ENCODE measurements at regions not wholly inside any gene's neighbourhood (a gene's known extent, or its start where the extent isn't known, plus 50 kb on each side); places are given as distances from the start of the nearest gene placed in this dataset.

- no peak for TF ChIP-seq CTCF (IDR thresholded peaks at IDR 0.05)
- TF ChIP-seq ZFX (IDR thresholded peaks at IDR 0.05; ENCODE audit: borderline replicate concordance): no peak
- no peak overlapping the region for H3K27ac ChIP-seq
These were observed 253.7 kb downstream of the ATXN7L3B start for GRCh38 chr12:74791365-74791764.

DNA sequence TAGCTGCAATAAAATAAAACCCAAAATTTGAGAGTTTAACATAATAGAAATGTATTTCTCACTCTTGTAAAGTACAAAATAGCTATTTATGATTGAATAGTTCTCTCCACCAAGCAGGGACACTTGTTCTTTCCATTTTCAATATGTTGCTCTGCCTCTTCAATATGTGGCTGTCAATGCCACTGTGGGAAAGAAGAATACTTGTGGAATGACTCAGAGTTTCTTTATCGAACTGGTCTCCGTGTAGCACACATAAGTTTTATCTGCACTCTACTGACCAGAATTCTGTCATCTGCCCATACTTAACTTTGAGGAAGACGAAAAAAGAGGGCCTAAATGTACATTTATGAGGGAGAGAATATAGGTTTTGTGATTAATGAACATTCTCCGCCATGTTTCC lies 256.9 kb downstream of the ATXN7L3B start:
- TF ChIP-seq ZFX (IDR thresholded peaks at IDR 0.05; ENCODE audit: borderline replicate concordance): no peak
- no peak for TF ChIP-seq CTCF (IDR thresholded peaks at IDR 0.05)
- H3K27ac ChIP-seq: no peak overlapping the region

GRCh38 chr12:74801625-74802024 lies 264.0 kb downstream of the ATXN7L3B start:
- TF ChIP-seq CTCF (IDR thresholded peaks at IDR 0.05) (no peak), ZFX (IDR thresholded peaks at IDR 0.05; ENCODE audit: borderline replicate concordance) (no peak)
- H3K27ac ChIP-seq: no peak overlapping the region

- no peak overlapping the region for H3K27ac ChIP-seq
- TF ChIP-seq ZFX (IDR thresholded peaks at IDR 0.05; ENCODE audit: borderline replicate concordance) (no peak), CTCF (IDR thresholded peaks at IDR 0.05) (0 out of 2 replicates have a peak, but pooled peaks have one; percentile 7)
These were observed 279.0 kb downstream of the ATXN7L3B start for GRCh38 chr12:74816398-74817175.

GRCh38 chr12:74817499-74817898 lies 279.9 kb downstream of the ATXN7L3B start:
- no peak overlapping the region for H3K27ac ChIP-seq
- no peak for TF ChIP-seq ZFX (IDR thresholded peaks at IDR 0.05; ENCODE audit: borderline replicate concordance)
- no peak for TF ChIP-seq CTCF (IDR thresholded peaks at IDR 0.05)

- no peak overlapping the region for H3K27ac ChIP-seq
- no peak for TF ChIP-seq ZFX (IDR thresholded peaks at IDR 0.05; ENCODE audit: borderline replicate concordance)
- TF ChIP-seq CTCF (IDR thresholded peaks at IDR 0.05): no peak
These were observed 280.8 kb downstream of the ATXN7L3B start for GRCh38 chr12:74818412-74818811.

DNA sequence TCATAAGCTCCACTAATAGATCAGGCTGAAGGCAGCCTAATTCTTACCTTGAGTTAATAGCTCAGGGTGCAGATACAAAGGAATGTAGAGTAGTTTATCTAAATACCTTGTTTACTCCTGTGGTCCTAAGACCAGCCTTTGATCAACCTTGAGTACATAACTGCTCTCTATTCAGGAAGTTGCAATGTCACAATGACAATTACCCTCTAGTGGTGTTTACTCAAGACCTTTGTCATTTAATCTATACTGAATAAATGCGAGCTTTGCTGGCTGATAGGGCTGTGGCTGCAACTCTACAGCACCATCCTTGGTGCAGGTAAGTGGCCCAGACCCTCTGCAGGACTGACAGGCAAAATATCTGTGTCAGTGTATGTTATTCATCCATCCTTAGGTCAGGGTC lies 282.7 kb downstream of the ATXN7L3B start:
- no peak for TF ChIP-seq ZFX (IDR thresholded peaks at IDR 0.05; ENCODE audit: borderline replicate concordance)
- no peak for TF ChIP-seq CTCF (IDR thresholded peaks at IDR 0.05)

More for the DNA sequence above, 282.7 kb downstream of the ATXN7L3B start:
- H3K27ac ChIP-seq: no peak overlapping the region
